Lower lobe of right lung (tissue), 2 donors: ENCODE measurements at regions not wholly inside any gene's neighbourhood (a gene's known extent, or its start where the extent isn't known, plus 50 kb on each side); places are given as distances from the start of the nearest gene placed in this dataset.

ENCODE experiments used
- ATAC-seq, 2 donors: fragments of 200-7000 bp; cut with Tn5 transposase; one replicate each; pipeline ENCODE4 v1.9.1; 2020 to 2022; ENCODE audit warnings: mild to moderate bottlenecking in 2 of 2, moderate library complexity in 2 of 2
- DNase-seq: peaks from one replicate; pipeline ENCODE4 v3.0.0-alpha.2; 2020
- H3K27ac ChIP-seq: fragments of 200-600 bp; one replicate; pipeline ENCODE4 v1.8.0; 2022
- H3K27me3 ChIP-seq: fragments of 200-600 bp; one replicate; pipeline ENCODE4 v1.8.0; 2022; ENCODE audit warnings: low read depth
- H3K36me3 ChIP-seq: fragments of 200-600 bp; one replicate; pipeline ENCODE4 v1.8.0; 2022; ENCODE audit warnings: mild to moderate bottlenecking
- H3K4me1 ChIP-seq: fragments of 200-600 bp; one replicate; pipeline ENCODE4 v1.8.0; 2022
- H3K4me3 ChIP-seq: fragments of 200-600 bp; one replicate; pipeline ENCODE4 v1.8.0; 2022; ENCODE audit warnings: mild to moderate bottlenecking
- H3K9me3 ChIP-seq: fragments of 200-600 bp; one replicate; pipeline ENCODE4 v1.8.0; 2022
- CTCF ChIP-seq: fragments of 200-600 bp; IDR thresholded peaks from one replicate; pipeline ENCODE4 v1.8.0; 2022; ENCODE audit warnings: antibody characterized with exemption, mild to moderate bottlenecking
- intact Hi-C: fragments of 100-400 bp; cut with DNase I; formaldehyde crosslinking; loops from one replicate; pipeline ENCODE4 v1.11.0; 2022
- donor health status: DM: no; HTN: yes; CAD: no; lungs with severe emphysema.

GRCh38 chr12:88342251-88342806 is 200.2 kb downstream of the TMTC3 start:
- no peaks in the 10 kb centered on the region for H3K9me3 ChIP-seq
- no peaks in the 10 kb centered on the region for H3K36me3 ChIP-seq
- intact Hi-C loops: no loop called here
- H3K27ac ChIP-seq: no peak overlapping the region
- no peaks in the 10 kb centered on the region for H3K4me1 ChIP-seq
- ATAC-seq (no peak), DNase-seq (no peak)
- no peak overlapping the region for H3K4me3 ChIP-seq
- TF ChIP-seq CTCF: no peak
- H3K27me3 ChIP-seq: no peaks in the 10 kb centered on the region

GRCh38 chr12:88351146-88351545 is 209.0 kb downstream of the TMTC3 start:
- Histone ChIP-seq H3K4me3 (no peak overlapping the region), H3K36me3 (no peaks in the 10 kb centered on the region), H3K4me1 (no peaks in the 10 kb centered on the region), H3K27ac (no peak overlapping the region), H3K9me3 (no peaks in the 10 kb centered on the region), H3K27me3 (no peaks in the 10 kb centered on the region)
- intact Hi-C loops: no loop called here
- no peak for TF ChIP-seq CTCF
- no peak for DNase-seq
- no peak for ATAC-seq

GRCh38 chr12:88354691-88355090 is 212.6 kb downstream of the TMTC3 start:
- no peaks in the 10 kb centered on the region for H3K36me3 ChIP-seq
- no peak overlapping the region for H3K4me3 ChIP-seq
- no peak overlapping the region for H3K27ac ChIP-seq
- no peaks in the 10 kb centered on the region for H3K4me1 ChIP-seq
- intact Hi-C loops: no loop called here
- no peak for TF ChIP-seq CTCF
- H3K27me3 ChIP-seq: no peaks in the 10 kb centered on the region
- no peaks in the 10 kb centered on the region for H3K9me3 ChIP-seq
- ATAC-seq: no peak
- DNase-seq: no peak

- TF ChIP-seq CTCF: no peak
- intact Hi-C loops: no loop called here
- no peaks in the 10 kb centered on the region for H3K4me1 ChIP-seq
- H3K36me3 ChIP-seq: no peaks in the 10 kb centered on the region
- DNase-seq (no peak), ATAC-seq (no peak)
- no peaks in the 10 kb centered on the region for H3K27me3 ChIP-seq
- H3K9me3 ChIP-seq: no peaks in the 10 kb centered on the region
- H3K4me3 ChIP-seq: no peak overlapping the region
- H3K27ac ChIP-seq: no peak overlapping the region
These were observed 218.2 kb downstream of the TMTC3 start for GRCh38 chr12:88360343-88360742.

- Histone ChIP-seq H3K27ac (no peak overlapping the region), H3K4me3 (no peak overlapping the region), H3K36me3 (no peaks in the 10 kb centered on the region), H3K4me1 (no peaks in the 10 kb centered on the region), H3K27me3 (no peaks in the 10 kb centered on the region), H3K9me3 (no peaks in the 10 kb centered on the region)
- DNase-seq: no peak
- ATAC-seq: no peak
- intact Hi-C loops: no loop called here
- TF ChIP-seq CTCF: no peak
These were observed 218.8 kb downstream of the KITLG start for GRCh38 chr12:88361493-88361892.

- DNase-seq (no peak), ATAC-seq (no peak)
- Histone ChIP-seq H3K36me3 (no peaks in the 10 kb centered on the region), H3K4me3 (no peak overlapping the region), H3K27ac (no peak overlapping the region), H3K27me3 (no peaks in the 10 kb centered on the region), H3K9me3 (no peaks in the 10 kb centered on the region), H3K4me1 (no peaks in the 10 kb centered on the region)
- intact Hi-C loops: no loop called here
- no peak for TF ChIP-seq CTCF
These were observed 217.8 kb downstream of the KITLG start for GRCh38 chr12:88362439-88362838.
